Subcutaneous abdominal adipose tissue (tissue), 5 donors: ENCODE measurements at regions not wholly inside any gene's neighbourhood (a gene's known extent, or its start where the extent isn't known, plus 50 kb on each side); places are given as distances from the start of the nearest gene placed in this dataset.

Source experiments
- H3K27ac ChIP-seq: one replicate; pipeline ENCODE4 v1.7.0; 2013; ENCODE audit warnings: low read depth, mild to moderate bottlenecking, inconsistent platforms, low read length, moderate library complexity
- H3K27me3 ChIP-seq, 5 donors: one replicate each; pipeline ENCODE4 v1.7.0; 2013; ENCODE audit warnings: low read length in 5 of 5, inconsistent platforms in 1 of 5; ENCODE audit not compliant: control insufficient read depth in 5 of 5, insufficient read depth in 4 of 5
- H3K36me3 ChIP-seq, 5 donors: one replicate each; pipeline ENCODE4 v1.7.0; 2013; ENCODE audit warnings: low read length in 5 of 5; ENCODE audit not compliant: control insufficient read depth in 5 of 5, insufficient read depth in 5 of 5
- H3K4me1 ChIP-seq, 5 donors: one replicate each; pipeline ENCODE4 v1.7.0; 2013; ENCODE audit warnings: low read length in 5 of 5, mild to moderate bottlenecking in 3 of 5, moderate library complexity in 1 of 5; ENCODE audit not compliant: control insufficient read depth in 5 of 5, insufficient read depth in 5 of 5
- H3K4me3 ChIP-seq, 5 donors: one replicate each; pipeline ENCODE4 v1.7.0; 2013; ENCODE audit warnings: low read length in 5 of 5, low read depth in 1 of 5
- H3K9ac ChIP-seq, 5 donors: one replicate each; pipeline ENCODE4 v1.7.0; 2013; ENCODE audit warnings: low read length in 5 of 5, mild to moderate bottlenecking in 4 of 5, moderate library complexity in 3 of 5
- H3K9me3 ChIP-seq, 5 donors: one replicate each; pipeline ENCODE4 v1.7.0; 2013; ENCODE audit warnings: low read length in 5 of 5; ENCODE audit not compliant: control insufficient read depth in 5 of 5
- donor health status: healthy.
- donor health status: healthy.
- donor health status: healthy.
- donor health status: healthy.
- donor health status: healthy.

DNA sequence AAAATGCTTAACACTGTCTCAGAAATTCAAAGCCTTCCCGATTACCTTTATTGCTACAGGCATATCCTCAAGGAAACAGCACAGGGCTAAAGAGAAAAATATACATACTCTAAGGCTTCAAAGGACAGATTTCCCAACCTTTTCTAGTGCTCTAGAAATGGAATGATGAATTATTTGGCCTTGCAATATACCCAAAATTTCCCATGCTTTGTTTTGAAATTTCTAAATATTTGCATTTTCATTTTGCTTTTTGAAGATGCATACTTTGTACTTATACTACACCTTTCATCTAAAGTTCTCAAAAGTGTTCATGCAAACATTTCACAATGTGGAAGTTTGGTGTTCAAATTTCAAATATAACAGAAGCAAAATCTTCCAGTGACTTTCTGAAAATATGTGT lies 312.7 kb upstream of the PDE4D start:
- H3K36me3 ChIP-seq: no peaks in the 10 kb centered on the region
- H3K9ac ChIP-seq: no peak overlapping the region
- no peaks in the 10 kb centered on the region for H3K27me3 ChIP-seq
- H3K4me1 ChIP-seq: peaks cover 0 to 14% (median 11%) of the 10 kb centered on the region in 5 donors
- H3K4me3 ChIP-seq: no peak overlapping the region
- H3K9me3 ChIP-seq: no peaks in the 10 kb centered on the region
- no peak overlapping the region for H3K27ac ChIP-seq

DNA sequence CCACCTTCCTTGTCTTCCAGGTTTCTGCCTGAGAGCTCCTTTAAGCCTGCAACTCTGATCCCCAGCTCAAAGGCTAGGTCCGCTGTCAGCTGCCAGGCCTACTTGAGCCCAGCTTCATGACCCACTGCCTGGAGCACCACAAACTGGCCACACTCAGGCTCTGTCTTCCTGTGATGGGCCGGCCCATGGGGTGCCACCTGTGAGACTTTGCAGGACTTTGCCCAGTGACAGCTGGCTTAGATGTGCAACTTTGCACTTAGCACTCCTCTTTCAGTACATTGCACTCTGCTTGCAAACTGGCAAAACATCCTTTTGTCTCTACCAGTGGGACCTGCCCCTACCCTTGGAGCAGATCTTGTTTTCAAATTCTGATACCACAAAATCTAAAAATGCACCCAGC lies 311.5 kb upstream of the PDE4D start:
- Histone ChIP-seq H3K36me3 (no peaks in the 10 kb centered on the region), H3K27ac (no peak overlapping the region), H3K27me3 (no peaks in the 10 kb centered on the region), H3K4me1 (peaks cover 0 to 14% (median 11%) of the 10 kb centered on the region in 5 donors), H3K9ac (no peak overlapping the region), H3K9me3 (no peaks in the 10 kb centered on the region), H3K4me3 (no peak overlapping the region)

DNA sequence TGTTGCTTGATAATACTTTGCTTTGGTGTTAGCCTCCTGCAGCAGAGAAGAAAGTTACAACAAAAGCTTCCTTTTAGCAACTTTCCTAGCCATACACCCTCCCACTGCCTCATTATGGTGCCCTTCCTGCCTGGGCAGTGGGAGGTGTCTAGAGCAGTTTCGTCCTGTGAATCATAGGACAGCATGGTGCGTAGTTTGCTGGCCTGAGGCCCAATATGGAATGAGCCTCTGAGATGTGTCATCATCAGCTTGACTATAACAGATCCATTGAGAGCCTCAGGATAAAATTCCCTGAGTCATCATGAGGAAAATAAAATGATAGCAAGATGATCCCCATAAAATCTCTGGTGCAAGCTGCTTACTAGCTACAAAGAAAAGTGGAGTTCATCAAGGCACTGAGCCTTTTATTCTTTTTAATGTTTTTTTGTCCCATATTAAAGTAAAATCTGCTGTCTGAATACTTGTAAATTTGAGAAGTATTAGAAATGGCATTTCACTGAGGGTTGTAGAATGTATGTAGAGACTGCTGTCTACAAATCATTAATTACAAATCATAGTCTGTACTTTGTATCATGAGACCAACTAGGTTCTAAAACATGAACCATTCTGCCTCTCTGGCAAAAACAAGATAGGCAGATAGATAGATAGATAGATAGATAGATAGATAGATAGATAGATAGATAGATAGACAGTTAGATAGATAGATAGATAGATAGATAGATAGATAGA lies 303.0 kb upstream of the PDE4D start:
- H3K27ac ChIP-seq: no peak overlapping the region
- no peaks in the 10 kb centered on the region for H3K9me3 ChIP-seq
- no peak overlapping the region for H3K9ac ChIP-seq
- H3K4me1 ChIP-seq: no peaks in the 10 kb centered on the region
- H3K27me3 ChIP-seq: no peaks in the 10 kb centered on the region
- no peaks in the 10 kb centered on the region for H3K36me3 ChIP-seq
- no peak overlapping the region for H3K4me3 ChIP-seq

DNA sequence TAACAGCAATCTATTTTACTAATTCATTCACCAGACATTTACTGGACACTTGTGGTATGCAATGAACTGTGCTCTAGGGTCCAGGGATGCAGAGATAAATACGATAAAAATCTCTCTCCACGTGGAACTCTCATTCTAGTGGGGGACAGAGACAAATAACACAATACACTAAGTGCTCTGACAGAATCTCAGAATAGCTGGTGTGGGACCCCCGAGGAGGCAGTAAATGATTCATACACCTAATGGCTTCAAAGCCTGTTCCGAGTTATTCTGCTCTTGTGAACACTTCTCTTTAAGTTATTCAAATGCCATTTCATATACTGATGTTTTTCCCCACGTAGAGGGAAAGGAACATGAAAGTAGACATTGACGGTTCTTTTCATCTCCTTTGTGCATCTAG lies 302.0 kb upstream of the PDE4D start:
- Histone ChIP-seq H3K27me3 (no peaks in the 10 kb centered on the region), H3K36me3 (no peaks in the 10 kb centered on the region), H3K4me3 (no peak overlapping the region), H3K27ac (no peak overlapping the region), H3K4me1 (no peaks in the 10 kb centered on the region), H3K9me3 (no peaks in the 10 kb centered on the region), H3K9ac (no peak overlapping the region)

DNA sequence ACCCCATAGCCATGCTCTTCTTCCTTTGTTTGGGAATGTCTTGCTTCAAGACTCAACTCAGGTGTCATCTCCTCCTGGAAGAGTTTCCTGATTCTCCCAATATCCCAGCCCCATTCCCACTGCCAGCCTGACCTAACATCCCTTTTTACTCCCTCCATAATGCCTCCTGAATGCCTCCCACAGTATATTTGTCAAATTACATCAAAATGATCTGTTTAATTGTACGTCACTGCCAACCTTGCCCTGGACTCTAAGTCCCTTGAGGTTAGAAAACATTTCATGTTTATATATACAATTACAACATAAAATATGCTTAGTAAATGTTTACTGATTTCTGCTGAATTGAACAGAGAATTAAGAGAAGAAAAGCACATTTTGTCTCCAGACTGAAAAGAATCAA lies 301.6 kb upstream of the PDE4D start:
- H3K4me1 ChIP-seq: no peaks in the 10 kb centered on the region
- no peak overlapping the region for H3K27ac ChIP-seq
- no peak overlapping the region for H3K9ac ChIP-seq
- H3K27me3 ChIP-seq: no peaks in the 10 kb centered on the region
- no peak overlapping the region for H3K4me3 ChIP-seq
- H3K36me3 ChIP-seq: no peaks in the 10 kb centered on the region
- no peaks in the 10 kb centered on the region for H3K9me3 ChIP-seq

DNA sequence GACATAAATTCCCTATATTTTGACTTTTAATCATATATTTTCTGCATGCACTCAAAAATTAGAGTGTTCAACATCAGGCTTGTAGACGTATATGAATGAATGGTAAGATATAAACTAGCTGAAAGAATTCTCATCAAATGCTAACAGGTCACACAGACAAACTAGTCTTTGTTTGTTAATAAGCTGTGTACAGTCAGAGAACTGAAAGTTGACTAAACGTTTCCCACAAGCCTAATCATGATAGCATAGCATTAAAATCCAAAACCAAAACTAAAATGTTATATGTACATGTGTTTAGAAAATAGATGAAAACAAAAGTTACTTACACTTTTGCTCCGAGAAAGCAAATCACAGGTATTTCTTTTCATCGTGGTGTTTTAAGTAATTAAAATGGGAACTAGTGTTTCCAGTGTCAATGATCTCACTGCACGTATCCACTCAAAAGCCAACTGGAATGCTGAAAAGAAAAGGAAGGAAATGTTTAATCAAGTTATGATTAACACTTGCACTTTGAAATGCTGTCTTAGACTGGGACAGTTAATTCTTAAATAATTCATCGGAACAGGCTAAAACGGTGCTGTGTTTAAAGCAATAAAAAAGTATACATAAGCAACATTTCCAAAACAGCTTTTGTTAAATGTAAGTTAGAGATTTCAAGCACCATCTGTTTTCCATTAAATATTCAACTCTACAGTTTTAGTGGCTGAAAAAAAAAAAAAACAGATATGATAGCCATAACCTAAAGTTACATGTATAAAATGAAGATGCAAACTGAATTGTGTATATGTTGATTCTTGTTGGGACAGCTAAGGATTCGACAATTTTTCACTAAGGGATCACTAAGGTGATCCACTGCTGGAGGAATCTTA lies 291.9 kb upstream of the PDE4D start:
- Histone ChIP-seq H3K9me3 (no peaks in the 10 kb centered on the region), H3K4me1 (no peaks in the 10 kb centered on the region), H3K4me3 (no peak overlapping the region), H3K27ac (no peak overlapping the region), H3K36me3 (no peaks in the 10 kb centered on the region), H3K27me3 (no peaks in the 10 kb centered on the region), H3K9ac (no peak overlapping the region)

DNA sequence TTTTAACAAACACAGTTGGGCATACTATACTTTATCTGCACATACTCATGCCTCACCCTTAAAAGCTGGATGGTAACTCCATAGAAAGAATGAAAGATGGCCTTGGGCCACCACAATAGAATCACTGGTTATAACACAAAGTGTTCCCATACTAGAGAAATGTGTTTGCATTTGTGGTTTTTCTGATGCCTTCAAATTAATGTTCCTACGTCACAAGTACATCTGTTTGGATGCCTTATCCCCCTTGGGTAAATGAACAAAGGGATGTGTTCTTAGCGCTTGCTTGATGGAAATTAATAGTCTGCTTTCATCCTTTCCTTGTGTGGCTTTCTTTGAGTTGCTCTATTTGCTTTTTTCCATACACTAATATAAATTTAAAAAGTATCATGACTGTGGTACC lies 291.1 kb upstream of the PDE4D start:
- Histone ChIP-seq H3K36me3 (no peaks in the 10 kb centered on the region), H3K4me3 (no peak overlapping the region), H3K27me3 (no peaks in the 10 kb centered on the region)

DNA sequence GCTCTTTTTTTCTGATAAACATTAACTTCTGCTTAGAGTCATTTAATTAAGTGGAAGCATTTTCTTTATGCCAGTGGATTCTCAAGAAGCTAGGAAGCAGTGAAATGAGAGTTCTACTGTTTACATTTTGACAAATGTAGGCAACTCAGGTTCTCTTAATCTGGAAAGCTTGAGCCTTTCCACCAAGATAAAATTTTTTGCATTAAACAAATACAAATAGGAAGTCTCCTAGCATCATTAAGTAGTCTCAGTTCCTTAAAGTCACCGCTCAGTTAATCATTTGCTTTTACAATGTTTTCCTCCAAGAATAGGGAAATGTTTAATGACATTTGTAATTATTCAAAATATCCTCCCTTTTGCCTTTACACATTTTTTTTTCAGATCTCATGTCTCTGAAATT lies 290.4 kb upstream of the PDE4D start:
- H3K4me3 ChIP-seq: no peak overlapping the region

More for the DNA sequence above, 291.1 kb upstream of the PDE4D start:
- H3K9ac ChIP-seq: no peak overlapping the region
- H3K4me1 ChIP-seq: no peaks in the 10 kb centered on the region
- H3K9me3 ChIP-seq: no peaks in the 10 kb centered on the region
- no peak overlapping the region for H3K27ac ChIP-seq

DNA sequence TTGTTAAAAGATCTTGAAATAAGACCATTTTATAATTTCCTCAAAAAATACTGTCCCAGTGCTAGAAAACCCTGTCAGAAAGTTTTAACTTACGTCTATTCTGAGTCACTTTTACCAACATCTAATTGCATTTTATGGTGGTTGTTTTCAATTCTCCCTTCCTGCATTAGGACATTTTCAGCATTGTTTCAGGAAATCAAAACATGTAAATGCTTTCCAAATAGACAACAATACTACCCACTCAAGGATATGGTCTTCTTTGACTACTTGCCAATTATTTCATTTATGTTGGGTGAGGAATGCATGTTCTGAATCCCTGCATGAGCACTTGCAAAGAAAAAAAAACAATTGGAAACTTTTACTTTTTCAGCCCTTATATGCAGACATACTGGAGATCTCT lies 284.6 kb upstream of the PDE4D start:
- Histone ChIP-seq H3K36me3 (no peaks in the 10 kb centered on the region), H3K9me3 (peaks cover 0 to 6% (median 0%) of the 10 kb centered on the region in 5 donors), H3K4me1 (no peaks in the 10 kb centered on the region), H3K4me3 (no peak overlapping the region), H3K27me3 (no peaks in the 10 kb centered on the region), H3K9ac (no peak overlapping the region), H3K27ac (no peak overlapping the region)

More for the DNA sequence above, 290.4 kb upstream of the PDE4D start:
- H3K9me3 ChIP-seq: no peaks in the 10 kb centered on the region
- H3K27me3 ChIP-seq: no peaks in the 10 kb centered on the region
- H3K36me3 ChIP-seq: no peaks in the 10 kb centered on the region
- H3K27ac ChIP-seq: no peak overlapping the region
- no peak overlapping the region for H3K9ac ChIP-seq
- H3K4me1 ChIP-seq: no peaks in the 10 kb centered on the region

DNA sequence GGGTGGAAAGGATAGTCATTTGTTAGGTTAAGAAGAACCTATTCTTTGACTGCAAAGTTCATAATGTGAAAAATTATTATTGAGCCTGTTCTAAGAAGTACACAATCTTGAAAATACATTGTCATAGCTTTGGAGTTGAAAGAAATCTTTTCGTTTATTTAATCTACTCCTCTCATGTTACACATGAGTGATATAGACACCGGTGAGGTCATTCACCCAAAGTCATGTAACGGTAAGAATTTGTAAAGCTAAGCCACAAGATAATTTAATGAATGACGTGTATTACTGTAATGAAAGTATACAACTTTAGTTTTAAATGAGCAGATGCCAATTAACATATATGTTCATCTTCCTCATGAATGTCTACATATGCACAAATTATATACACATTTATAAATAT lies 284.1 kb upstream of the PDE4D start:
- Histone ChIP-seq H3K36me3 (no peaks in the 10 kb centered on the region), H3K27ac (no peak overlapping the region), H3K9ac (no peak overlapping the region), H3K4me1 (no peaks in the 10 kb centered on the region), H3K4me3 (no peak overlapping the region), H3K9me3 (peaks cover 0 to 6% (median 0%) of the 10 kb centered on the region in 5 donors), H3K27me3 (no peaks in the 10 kb centered on the region)
